GM19397 (cell line): ENCODE measurements at regions not wholly inside any gene's neighbourhood (a gene's known extent, or its start where the extent isn't known, plus 50 kb on each side); places are given as distances from the start of the nearest gene placed in this dataset.
"Not testable (repeated sequence)": the region's sequence is repeated elsewhere in the genome, so short reads cannot be mapped to it uniquely, and the experiment has no call there.

Experiments
- ATAC-seq: cut with Tn5 transposase; IDR thresholded peaks from one replicate; pipeline ENCODE4 v1.9.1; 2021; ENCODE audit warnings: mild to moderate bottlenecking, moderate library complexity; ENCODE audit not compliant: unreplicated experiment

- ATAC-seq: no peak
These were observed 526.6 kb upstream of the ARID1B start for GRCh38 chr6:156250593-156250992.

- no peak for ATAC-seq
These were observed 535.0 kb upstream of the ARID1B start for GRCh38 chr6:156242206-156242605.

GRCh38 chr6:156231026-156231765, 546.0 kb upstream of the ARID1B start:
- ATAC-seq: no peak

- no peak for ATAC-seq
These were observed 557.2 kb upstream of the ARID1B start for GRCh38 chr6:156219973-156220372.

GRCh38 chr6:156205678-156206077, 571.5 kb upstream of the ARID1B start:
- no peak for ATAC-seq

GRCh38 chr6:156199182-156199581, 578.0 kb upstream of the ARID1B start:
- no peak for ATAC-seq

- ATAC-seq: no peak
These were observed 579.7 kb upstream of the ARID1B start for GRCh38 chr6:156197513-156197912.

- ATAC-seq: no peak
These were observed 582.2 kb upstream of the ARID1B start for GRCh38 chr6:156194981-156195380.

- ATAC-seq: no peak
These were observed 583.8 kb upstream of the ARID1B start for GRCh38 chr6:156193381-156193780.

GRCh38 chr6:156191895-156192294, 585.3 kb upstream of the ARID1B start:
- no peak for ATAC-seq

- not testable (repeated sequence) for ATAC-seq
These were observed 585.8 kb upstream of the ARID1B start for GRCh38 chr6:156191390-156191789.

GRCh38 chr6:156190270-156190669, 586.9 kb upstream of the ARID1B start:
- ATAC-seq: no peak

- ATAC-seq: no peak
These were observed 587.5 kb upstream of the ARID1B start for GRCh38 chr6:156189714-156190113.

- ATAC-seq: no peak
These were observed 588.0 kb upstream of the ARID1B start for GRCh38 chr6:156189195-156189594.

GRCh38 chr6:156185113-156185512, 592.1 kb upstream of the ARID1B start:
- ATAC-seq: no peak

GRCh38 chr6:156183678-156184077, 593.5 kb upstream of the ARID1B start:
- no peak for ATAC-seq

GRCh38 chr6:156182356-156182755, 594.8 kb upstream of the ARID1B start:
- ATAC-seq: no peak

GRCh38 chr6:156181506-156181905, 595.7 kb upstream of the ARID1B start:
- no peak for ATAC-seq

- ATAC-seq: no peak
These were observed 601.2 kb upstream of the ARID1B start for GRCh38 chr6:156175971-156176421.

- no peak for ATAC-seq
These were observed 601.7 kb upstream of the ARID1B start for GRCh38 chr6:156175433-156175832.

- ATAC-seq: no peak
These were observed 602.9 kb upstream of the ARID1B start for GRCh38 chr6:156174031-156174890.

- no peak for ATAC-seq
These were observed 607.8 kb upstream of the ARID1B start for GRCh38 chr6:156169371-156169770.
